ENCODE measurements at regions not wholly inside any gene's neighbourhood (a gene's known extent, or its start where the extent isn't known, plus 50 kb on each side); places are given as distances from the start of the nearest gene placed in this dataset.

GRCh38 chr4:43136752-43137151, 244.2 kb downstream of the GRXCR1 start:
- TF ChIP-seq CTCF (conservative IDR thresholded peaks at IDR 0.05; ENCODE audit: low read depth in 2 of 2) (no peak), REST (IDR thresholded peaks at IDR 0.05; ENCODE audit: unreplicated experiment) (no peak), EZH2 (IDR thresholded peaks at IDR 0.05; ENCODE audit: low read depth, unreplicated experiment) (no peak), EZH2phosphoT487 (IDR thresholded peaks at IDR 0.05; ENCODE audit: unreplicated experiment) (no peak), POLR2AphosphoS5 (IDR thresholded peaks at IDR 0.05; ENCODE audit: low read depth) (no peak), JUNB (IDR thresholded peaks at IDR 0.05; ENCODE audit: unreplicated experiment) (no peak), CREB1 (CRISPR knock-in tag; IDR thresholded peaks at IDR 0.05; ENCODE audit: low read depth) (no peak)

Data from GM23338 (cell line).